HG03460 (cell line): ENCODE measurements at regions not wholly inside any gene's neighbourhood (a gene's known extent, or its start where the extent isn't known, plus 50 kb on each side); places are given as distances from the start of the nearest gene placed in this dataset.

Experiments used
- ATAC-seq: cut with Tn5 transposase; IDR thresholded peaks from one replicate; pipeline ENCODE4 v1.9.1; 2021; ENCODE audit not compliant: unreplicated experiment

- ATAC-seq = no peak
Observed at GRCh38 chr4:177923888-177924287, 481.7 kb upstream of the AGA start.

- no peak for ATAC-seq
Observed at GRCh38 chr4:177937041-177937440, 494.8 kb upstream of the AGA start.

GRCh38 chr4:177938226-177938625 is 496.0 kb upstream of the AGA start:
- no peak for ATAC-seq

DNA sequence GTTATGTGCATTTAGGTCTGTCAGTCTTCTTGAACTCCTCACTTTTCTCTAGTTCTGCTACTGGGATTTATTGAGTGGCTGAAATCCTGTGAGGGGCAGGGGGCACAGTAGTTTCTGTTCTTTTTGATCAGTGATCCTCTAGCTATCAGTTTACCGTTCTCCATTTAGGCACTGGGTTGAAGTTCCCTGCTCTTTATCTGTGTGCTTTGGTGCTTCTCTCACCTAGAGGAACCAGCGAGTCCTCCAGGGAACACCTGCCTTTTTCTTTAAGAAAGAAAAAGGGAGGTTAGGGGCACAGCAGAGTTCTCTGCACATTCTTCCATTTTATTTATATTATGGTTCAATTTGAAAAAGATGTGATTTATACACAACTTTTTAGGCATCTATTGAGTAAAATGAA is 503.0 kb upstream of the AGA start:
- no peak for ATAC-seq

GRCh38 chr4:177947607-177948006 is 505.4 kb upstream of the AGA start:
- ATAC-seq = no peak

GRCh38 chr4:177948853-177949252 is 506.6 kb upstream of the AGA start:
- ATAC-seq = no peak

DNA sequence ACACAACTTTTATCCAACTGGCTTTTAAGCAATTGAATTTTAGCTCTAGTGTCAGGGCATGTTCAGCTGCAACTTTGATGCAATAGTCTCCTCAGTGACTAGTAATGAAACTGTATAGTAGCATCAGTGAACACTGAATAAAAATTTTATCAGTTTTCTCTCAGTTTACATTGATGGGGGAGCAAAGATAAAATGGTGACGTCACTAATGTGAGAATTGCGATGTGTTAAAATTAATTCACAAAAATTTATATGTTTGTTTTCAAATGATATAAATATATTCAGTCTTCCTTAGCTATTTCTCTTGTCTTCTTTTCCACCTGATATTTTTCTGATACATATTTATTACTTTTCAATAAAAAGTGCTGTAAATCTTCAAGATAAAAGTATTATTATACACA is 508.8 kb upstream of the AGA start:
- ATAC-seq = no peak

GRCh38 chr4:177952723-177953122 is 510.5 kb upstream of the AGA start:
- no peak for ATAC-seq

DNA sequence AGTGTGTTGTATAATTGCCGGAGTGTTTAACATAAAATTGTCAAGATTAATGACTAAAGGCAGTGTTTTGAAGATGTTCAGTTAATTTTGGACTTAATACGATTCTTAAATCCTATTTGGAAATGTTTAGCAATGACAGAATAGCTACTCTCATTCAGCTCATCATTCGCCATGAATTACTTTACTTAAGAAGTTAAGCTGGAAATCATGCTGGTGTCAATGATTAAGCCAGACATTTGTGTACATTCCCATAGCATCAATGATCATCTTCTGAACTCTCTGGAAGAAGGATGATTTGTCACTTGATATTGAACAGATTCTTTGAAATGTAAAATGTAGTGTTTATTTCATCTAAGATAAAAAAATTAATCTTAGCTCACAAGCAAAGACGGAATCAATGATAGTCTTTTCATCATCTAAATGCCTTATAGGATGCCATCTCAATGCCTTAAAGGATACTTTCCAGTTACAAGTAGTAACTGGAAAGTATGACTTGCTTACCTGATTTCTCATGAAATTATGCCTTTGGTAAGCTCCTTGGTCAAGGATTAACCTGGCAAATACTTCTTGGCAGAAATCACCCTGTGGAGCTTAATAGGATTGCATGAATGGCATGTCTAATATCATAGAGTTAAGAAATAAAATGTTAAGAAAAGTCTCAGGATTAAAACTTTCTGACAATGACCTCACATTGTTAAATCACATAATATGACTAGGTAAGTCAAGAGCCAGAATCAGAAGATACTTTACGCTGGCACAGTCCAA is 515.5 kb upstream of the AGA start:
- no peak for ATAC-seq

- no peak for ATAC-seq
Observed at GRCh38 chr4:177960566-177960965, 518.3 kb upstream of the AGA start.

- ATAC-seq = no peak
Observed at GRCh38 chr4:177961761-177962380, 519.6 kb upstream of the AGA start.

- no peak for ATAC-seq
Observed at GRCh38 chr4:177964061-177964460, 521.8 kb upstream of the AGA start.

DNA sequence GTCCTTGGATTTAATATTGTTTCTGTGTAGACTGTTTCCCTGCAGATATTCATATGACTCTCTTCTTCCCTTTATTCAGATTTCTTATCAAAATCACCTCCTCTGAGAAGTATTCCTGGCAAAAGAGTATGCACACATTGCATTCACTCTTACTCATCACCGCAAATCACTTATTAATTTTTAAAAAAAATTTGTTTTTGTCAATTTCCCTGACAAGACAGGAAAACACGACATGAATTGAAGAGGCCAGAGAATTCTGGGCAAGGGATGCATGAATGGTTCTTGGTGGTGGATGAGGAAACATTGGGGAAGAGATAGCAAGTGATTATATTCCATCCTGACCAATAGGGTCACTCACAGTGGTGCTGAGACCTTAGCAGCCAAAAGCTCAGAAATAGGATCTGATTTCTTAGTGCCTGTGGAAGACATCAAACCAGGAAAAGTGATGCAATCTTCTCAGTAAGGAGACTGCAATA is 522.5 kb upstream of the AGA start:
- no peak for ATAC-seq

GRCh38 chr4:177967328-177967727 is 525.1 kb upstream of the AGA start:
- no peak for ATAC-seq

DNA sequence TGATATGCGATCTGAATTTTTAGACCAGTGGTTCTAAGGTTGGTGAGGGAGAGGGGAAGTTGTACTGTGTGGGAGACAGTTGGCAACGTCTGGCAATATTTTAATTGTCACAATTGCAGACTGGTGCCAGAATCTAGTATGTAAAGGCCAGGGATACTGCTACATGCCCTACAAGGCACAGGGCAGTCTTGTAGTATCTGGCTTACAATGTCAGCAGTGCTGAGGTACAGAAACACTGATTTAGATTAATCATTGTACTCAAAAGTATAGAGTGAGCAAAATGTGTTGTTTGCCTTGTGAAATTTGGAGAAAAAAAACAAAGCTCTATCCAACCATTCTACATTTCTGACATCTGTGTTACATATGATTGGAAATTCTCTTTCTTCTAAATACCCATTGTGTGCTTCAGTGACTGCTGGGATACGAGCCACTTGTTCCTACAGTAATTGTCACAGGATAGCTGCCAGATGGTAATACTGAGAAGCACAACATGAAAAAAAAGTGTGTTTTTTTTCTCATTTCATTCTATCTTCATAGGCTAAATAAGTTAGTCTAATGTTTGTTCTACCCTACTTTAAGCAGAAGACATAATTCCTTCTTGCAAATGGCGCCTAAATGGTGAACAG is 526.7 kb upstream of the AGA start:
- ATAC-seq = no peak

GRCh38 chr4:177974461-177974860 is 532.2 kb upstream of the AGA start:
- ATAC-seq = no peak

DNA sequence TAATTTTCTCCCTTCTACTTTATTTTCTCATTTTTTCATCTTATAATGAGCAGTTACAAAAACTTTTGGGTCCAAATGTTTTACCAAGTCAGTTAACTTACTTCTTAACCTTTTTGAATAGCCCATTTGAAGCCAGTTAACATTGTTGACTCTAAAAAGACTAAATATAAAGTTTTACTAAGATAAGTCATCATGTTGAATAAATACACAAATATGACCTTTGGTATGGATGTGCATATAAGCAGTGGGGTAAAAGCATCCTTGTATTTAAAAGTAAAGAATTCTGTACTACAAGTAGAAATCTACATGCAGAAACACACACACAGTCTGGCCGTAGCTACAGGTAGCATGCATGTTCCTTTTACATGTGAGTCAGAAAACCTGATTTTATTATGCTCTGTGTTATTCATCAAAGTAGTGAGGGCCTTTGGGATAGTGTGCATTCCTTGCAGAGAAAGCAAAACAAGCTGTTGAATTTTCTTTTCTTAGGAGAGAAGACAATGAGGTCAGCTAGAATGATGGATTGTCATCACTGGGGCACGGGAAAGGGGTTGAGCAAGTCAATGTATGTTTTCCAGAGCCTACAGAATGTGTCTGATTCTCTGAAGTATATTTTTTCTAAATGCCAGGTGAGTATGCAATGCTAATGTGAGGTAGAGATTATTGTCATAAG is 533.2 kb upstream of the AGA start:
- no peak for ATAC-seq

DNA sequence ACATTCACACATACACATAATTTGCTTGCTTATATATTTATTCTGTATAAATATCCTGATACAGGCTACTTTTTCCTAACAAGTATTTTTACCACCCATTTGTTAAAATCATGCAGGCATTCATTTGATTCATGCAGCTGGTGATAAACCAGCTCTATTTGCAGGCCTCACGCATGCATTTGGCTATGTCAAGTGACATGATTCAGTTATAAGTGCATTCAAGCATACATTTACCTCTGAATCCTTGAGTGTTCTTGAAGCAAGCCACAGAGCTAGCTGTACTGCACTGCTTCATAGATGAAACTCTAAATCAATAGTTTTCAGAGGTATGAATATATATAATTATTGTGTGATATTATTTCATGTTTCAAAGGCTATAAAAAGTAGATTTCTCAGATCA is 544.0 kb upstream of the AGA start:
- ATAC-seq = no peak

GRCh38 chr4:177987896-177988295 is 545.7 kb upstream of the AGA start:
- no peak for ATAC-seq

DNA sequence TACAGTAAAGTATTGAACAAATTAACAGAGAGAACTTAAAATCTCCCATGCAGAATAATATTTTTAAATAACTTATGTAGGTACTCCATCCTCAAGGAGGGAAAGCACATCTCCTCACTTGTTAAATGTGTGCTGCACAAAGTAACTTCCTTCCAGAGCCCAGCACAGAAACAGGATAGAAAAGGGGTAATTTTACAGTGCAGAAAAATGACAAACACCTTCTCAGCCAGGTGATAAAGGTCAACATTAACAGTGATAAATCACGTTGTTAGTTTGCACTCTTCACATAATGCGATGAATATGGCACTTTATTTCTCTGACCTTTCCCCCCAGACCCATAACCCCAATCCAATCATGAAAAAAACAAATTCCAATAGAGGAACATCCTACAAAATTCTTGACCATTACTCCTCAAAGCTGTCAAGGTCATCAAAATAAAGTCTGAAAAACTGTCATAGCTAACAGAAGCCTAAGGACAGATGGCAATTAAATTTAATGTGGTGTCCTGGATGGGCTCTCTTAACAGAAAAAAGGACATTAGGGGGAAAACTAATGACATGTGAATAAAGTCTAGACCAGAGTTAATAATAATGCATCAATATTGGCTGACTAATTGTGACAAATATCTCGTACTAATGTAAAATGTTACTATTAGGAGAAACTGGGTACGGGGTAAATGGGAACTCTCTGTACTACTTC is 547.4 kb upstream of the AGA start:
- no peak for ATAC-seq

- no peak for ATAC-seq
Observed at GRCh38 chr4:178003098-178003657, 560.9 kb upstream of the AGA start.
